ENCODE measurements at regions not wholly inside any gene's neighbourhood (a gene's known extent, or its start where the extent isn't known, plus 50 kb on each side); places are given as distances from the start of the nearest gene placed in this dataset.

GRCh38 chr13:84129966-84130365, 247.7 kb upstream of the SLITRK1 start:
- TF ChIP-seq CTCF (IDR thresholded peaks at IDR 0.05) (no peak), POLR2A (IDR thresholded peaks at IDR 0.05) (no peak), POLR2AphosphoS5 (IDR thresholded peaks at IDR 0.05) (no peak), EP300 (IDR thresholded peaks at IDR 0.05) (no peak)

All from stomach (tissue), 4 donors.